GM18505 (cell line): ENCODE measurements at regions not wholly inside any gene's neighbourhood (a gene's known extent, or its start where the extent isn't known, plus 50 kb on each side); places are given as distances from the start of the nearest gene placed in this dataset.
"Not testable (repeated sequence)": the region's sequence is repeated elsewhere in the genome, so short reads cannot be mapped to it uniquely, and the experiment has no call there.

Experiments
- ATAC-seq: cut with Tn5 transposase; IDR thresholded peaks from one replicate; pipeline ENCODE4 v1.9.1; 2021; ENCODE audit not compliant: unreplicated experiment
- POLR2A ChIP-seq: IDR thresholded peaks from 4 replicates; pipeline ENCODE4 v1.6.1; 2011; ENCODE audit warnings: borderline replicate concordance; ENCODE audit not compliant: insufficient read depth, insufficient read length; ENCODE audit errors: extremely low read depth

DNA sequence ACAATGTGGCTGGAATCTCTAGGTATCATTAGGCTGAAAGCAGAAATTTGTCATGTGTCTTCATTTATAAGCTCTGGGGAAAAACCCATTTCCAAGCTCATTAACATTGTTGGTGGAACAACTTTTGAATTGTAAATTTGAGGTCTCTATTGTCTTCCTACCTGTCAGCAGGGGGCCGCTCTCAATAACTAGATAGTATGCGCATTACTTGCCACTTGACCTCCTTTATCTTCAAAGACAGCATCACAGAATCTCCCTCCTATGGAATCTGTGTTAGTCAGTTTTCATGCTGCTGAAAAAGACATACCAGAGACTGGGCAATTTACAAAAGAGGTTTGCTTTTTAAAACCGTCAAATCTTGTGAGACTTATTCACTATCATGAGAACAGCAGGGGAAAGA is 223.1 kb downstream of the CALCRL start:
- TF ChIP-seq POLR2A: no peak
- ATAC-seq: no peak

GRCh38 chr2:187220071-187220470 is 228.0 kb downstream of the CALCRL start:
- ATAC-seq: no peak
- TF ChIP-seq POLR2A: no peak

DNA sequence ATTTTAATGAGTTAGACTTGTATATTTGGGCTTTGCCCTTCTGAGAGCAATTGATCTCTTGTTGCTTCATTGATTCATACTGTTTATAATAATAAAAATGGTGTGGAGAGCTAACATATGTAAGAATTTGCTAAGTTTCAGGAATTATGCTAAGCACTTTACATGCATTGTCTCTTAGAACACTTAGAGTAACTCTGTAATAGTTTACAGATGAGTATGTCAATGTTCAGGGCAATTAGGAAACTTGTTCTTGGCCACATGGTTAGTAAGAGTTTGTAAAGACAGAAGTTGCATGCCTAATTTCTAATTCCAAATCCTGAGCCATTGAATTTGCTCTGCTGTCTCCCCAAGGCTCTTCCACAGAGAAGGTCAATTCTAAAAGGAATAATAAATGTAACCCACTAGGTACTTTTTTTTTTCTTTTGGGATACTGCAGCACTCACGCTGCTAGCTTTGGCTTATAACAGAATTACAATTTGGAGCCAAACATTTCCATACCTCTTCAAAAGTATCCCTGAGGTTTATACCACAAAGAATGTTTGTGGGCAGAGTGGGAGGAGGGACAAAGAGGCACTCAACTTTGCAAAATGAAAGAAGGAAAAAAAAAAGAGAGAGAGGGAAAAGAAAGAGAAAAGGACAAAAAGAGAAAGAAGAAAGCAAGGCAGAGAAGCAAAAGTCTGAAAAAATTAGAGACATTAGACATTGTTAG is 232.4 kb downstream of the CALCRL start:
- no peak for TF ChIP-seq POLR2A
- ATAC-seq: no peak

GRCh38 chr2:187214306-187214705 is 233.7 kb downstream of the CALCRL start:
- ATAC-seq: no peak
- no peak for TF ChIP-seq POLR2A

GRCh38 chr2:187213798-187214197 is 234.3 kb downstream of the CALCRL start:
- no peak for TF ChIP-seq POLR2A
- no peak for ATAC-seq

DNA sequence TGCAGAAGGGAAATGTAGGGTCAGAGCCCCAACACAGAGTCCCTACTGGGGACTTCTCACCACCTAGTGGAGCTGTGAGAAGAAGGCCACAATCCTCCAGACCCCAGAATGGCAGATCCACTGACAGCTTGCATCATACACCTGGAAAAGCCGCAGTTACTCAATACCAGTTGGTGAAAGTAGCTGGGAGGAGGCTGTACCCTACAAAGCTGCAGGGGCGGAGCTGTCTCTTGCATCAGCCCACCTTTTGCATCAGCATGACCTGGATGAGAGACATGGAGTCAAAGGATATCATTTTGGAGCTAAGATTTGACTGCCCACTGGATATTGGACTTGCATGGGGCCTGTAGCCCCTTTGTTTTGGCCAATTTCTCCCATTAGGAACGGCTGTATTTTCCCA is 237.3 kb downstream of the CALCRL start:
- ATAC-seq: no peak
- TF ChIP-seq POLR2A: no peak

GRCh38 chr2:187208199-187208785 is 239.8 kb downstream of the CALCRL start:
- TF ChIP-seq POLR2A: no peak
- no peak for ATAC-seq

DNA sequence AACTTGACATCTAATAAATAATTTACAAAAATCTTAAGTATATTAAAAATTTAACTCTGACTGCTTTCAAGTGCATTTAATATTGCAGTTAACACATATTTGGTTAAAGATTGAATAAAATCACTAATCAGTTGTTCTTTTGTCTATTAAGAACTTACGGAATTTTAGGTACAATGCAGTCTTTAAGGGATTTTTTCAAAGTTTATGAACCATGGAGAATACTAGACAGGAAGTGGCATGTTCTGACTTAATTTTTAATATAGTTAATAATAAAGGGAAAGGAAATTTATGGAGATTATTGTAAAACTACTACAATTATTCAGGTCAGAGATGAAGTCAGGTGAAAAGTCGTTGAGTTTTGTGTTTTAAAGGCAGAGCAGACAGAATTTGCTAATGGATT is 240.9 kb downstream of the CALCRL start:
- ATAC-seq: no peak
- TF ChIP-seq POLR2A: no peak

GRCh38 chr2:187206471-187206870 is 241.6 kb downstream of the CALCRL start:
- no peak for TF ChIP-seq POLR2A
- ATAC-seq: no peak

GRCh38 chr2:187206071-187206470 is 242.0 kb downstream of the CALCRL start:
- no peak for TF ChIP-seq POLR2A
- ATAC-seq: no peak

- no peak for ATAC-seq
- no peak for TF ChIP-seq POLR2A
Observed at GRCh38 chr2:187198136-187198535, 249.9 kb downstream of the CALCRL start.

DNA sequence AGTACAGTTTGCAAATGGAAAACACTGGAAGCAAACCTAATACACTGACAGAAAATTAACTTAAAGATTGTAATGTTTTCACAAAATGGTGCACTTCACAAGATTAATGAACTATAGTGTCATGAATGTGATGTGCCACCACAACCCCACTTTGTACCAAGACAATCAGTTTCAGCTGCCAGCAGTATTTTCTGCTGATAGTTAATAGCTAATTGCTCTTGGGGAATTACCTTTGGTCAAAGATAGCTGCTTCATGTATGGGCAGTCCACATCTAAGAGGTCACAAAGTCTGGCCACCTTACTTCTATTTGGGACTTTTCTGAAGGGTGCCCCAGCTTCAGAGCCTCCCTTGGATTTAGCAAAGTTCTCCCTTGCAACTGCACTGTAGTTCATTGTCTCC is 254.0 kb downstream of the CALCRL start:
- ATAC-seq: no peak
- TF ChIP-seq POLR2A: no peak

DNA sequence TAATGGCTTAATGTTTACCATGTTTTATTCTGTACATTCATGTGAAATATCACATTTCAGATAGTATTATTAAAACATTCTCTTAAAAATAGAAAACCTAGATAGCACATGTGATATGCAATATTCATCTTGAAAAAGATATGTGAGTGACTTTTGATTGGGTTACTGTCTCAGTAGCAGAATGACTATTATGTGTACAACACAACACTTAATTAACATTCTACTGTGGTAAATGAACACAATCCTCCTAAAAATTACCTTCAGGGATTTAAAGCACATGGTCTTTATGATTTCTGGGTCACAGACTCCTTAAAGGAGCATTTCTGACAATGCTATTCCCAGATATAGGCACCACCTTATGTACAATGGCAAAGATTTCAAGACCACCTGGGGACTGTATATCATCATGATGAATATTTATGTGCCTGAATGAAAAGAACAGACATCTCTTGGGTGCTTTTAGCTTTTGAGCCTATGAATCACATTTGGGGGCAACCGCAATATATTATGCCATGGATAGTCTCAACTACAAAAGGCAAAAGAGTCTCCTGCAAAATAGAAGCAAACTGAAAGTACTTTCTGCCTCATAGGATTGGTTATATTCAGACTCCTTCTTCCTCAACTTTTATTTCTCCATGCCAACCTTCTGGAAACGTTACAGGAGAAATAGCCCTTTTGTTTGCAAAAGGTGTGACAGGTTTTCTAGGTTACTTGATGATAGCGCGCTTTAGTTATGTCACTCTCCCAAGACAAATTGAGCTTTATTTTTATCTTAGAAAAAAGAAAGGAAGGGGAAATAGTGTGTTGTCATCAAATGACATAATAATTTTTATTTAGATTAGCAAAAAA is 259.0 kb downstream of the CALCRL start:
- no peak for ATAC-seq
- TF ChIP-seq POLR2A: no peak

GRCh38 chr2:187187519-187187918 is 260.5 kb downstream of the CALCRL start:
- no peak for ATAC-seq
- no peak for TF ChIP-seq POLR2A

DNA sequence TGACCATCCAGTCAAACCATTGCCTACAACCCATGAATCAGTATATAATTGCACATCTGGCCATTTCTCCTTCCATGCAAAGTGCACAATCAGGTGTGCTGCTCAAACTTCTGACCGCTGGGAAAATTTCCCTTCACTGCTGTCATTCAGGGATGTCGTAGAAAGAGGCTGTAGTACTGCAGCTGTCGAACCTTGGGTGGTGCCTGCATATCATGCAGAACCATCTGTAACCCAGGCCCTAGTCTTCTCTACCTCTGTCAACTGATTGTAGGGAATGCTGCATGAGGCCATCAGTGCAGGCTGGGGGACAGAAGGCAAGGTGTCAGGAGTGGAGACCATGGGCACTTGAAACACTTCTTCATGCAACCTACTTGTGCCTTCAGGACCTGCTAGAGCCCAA is 267.5 kb downstream of the CALCRL start:
- no peak for TF ChIP-seq POLR2A
- ATAC-seq: no peak

GRCh38 chr2:187178876-187179275 is 269.2 kb downstream of the CALCRL start:
- ATAC-seq: not testable (repeated sequence)
